Mucosa of stomach (tissue), 1 donor: ENCODE measurements at regions not wholly inside any gene's neighbourhood (a gene's known extent, or its start where the extent isn't known, plus 50 kb on each side); places are given as distances from the start of the nearest gene placed in this dataset.

Experiments
- H3K27me3 ChIP-seq: one replicate; pipeline ENCODE4 v1.7.0; 2013; ENCODE audit warnings: mild to moderate bottlenecking, low read length; ENCODE audit not compliant: control insufficient read depth, insufficient read depth
- H3K36me3 ChIP-seq: one replicate; pipeline ENCODE4 v1.7.0; 2013; ENCODE audit warnings: low read length; ENCODE audit not compliant: control insufficient read depth, insufficient read depth
- H3K4me1 ChIP-seq: one replicate; pipeline ENCODE4 v1.7.0; 2013; ENCODE audit warnings: mild to moderate bottlenecking, low read length; ENCODE audit not compliant: control insufficient read depth, insufficient read depth
- H3K4me3 ChIP-seq: one replicate; pipeline ENCODE4 v1.7.0; 2013; ENCODE audit warnings: low read length
- H3K9ac ChIP-seq: one replicate; pipeline ENCODE4 v1.7.0; 2013; ENCODE audit warnings: mild to moderate bottlenecking, low read length, moderate library complexity
- H3K9me3 ChIP-seq: one replicate; pipeline ENCODE4 v1.7.0; 2013; ENCODE audit warnings: mild to moderate bottlenecking, low read length, moderate library complexity; ENCODE audit not compliant: control insufficient read depth
- donor health status: Pancreatic carcinoma.

- no peaks in the 10 kb centered on the region for H3K4me1 ChIP-seq
- H3K27me3 ChIP-seq = no peaks in the 10 kb centered on the region
Measured at GRCh38 chr4:35102066-35102465, 1142.2 kb downstream of the ARAP2 start.

GRCh38 chr4:35105486-35105885, 1138.8 kb downstream of the ARAP2 start:
- Histone ChIP-seq H3K4me1 (no peaks in the 10 kb centered on the region), H3K27me3 (no peaks in the 10 kb centered on the region), H3K9me3 (no peaks in the 10 kb centered on the region), H3K4me3 (no peak overlapping the region), H3K9ac (no peak overlapping the region), H3K36me3 (no peaks in the 10 kb centered on the region)

More at GRCh38 chr4:35102066-35102465, 1142.2 kb downstream of the ARAP2 start:
- Histone ChIP-seq H3K9me3 (no peaks in the 10 kb centered on the region), H3K36me3 (no peaks in the 10 kb centered on the region), H3K4me3 (no peak overlapping the region), H3K9ac (no peak overlapping the region)

- Histone ChIP-seq H3K4me3 (no peak overlapping the region), H3K4me1 (no peaks in the 10 kb centered on the region), H3K9ac (no peak overlapping the region), H3K27me3 (no peaks in the 10 kb centered on the region), H3K9me3 (no peaks in the 10 kb centered on the region), H3K36me3 (no peaks in the 10 kb centered on the region)
Measured at GRCh38 chr4:35106091-35106734, 1138.1 kb downstream of the ARAP2 start.

GRCh38 chr4:35124106-35124505, 1120.2 kb downstream of the ARAP2 start:
- no peaks in the 10 kb centered on the region for H3K4me1 ChIP-seq
- H3K9ac ChIP-seq = no peak overlapping the region
- no peaks in the 10 kb centered on the region for H3K9me3 ChIP-seq
- no peak overlapping the region for H3K4me3 ChIP-seq
- H3K27me3 ChIP-seq = no peaks in the 10 kb centered on the region
- H3K36me3 ChIP-seq = no peaks in the 10 kb centered on the region

GRCh38 chr4:35125995-35126712, 1118.2 kb downstream of the ARAP2 start:
- H3K27me3 ChIP-seq = no peaks in the 10 kb centered on the region
- no peak overlapping the region for H3K9ac ChIP-seq
- H3K4me1 ChIP-seq = no peaks in the 10 kb centered on the region
- no peak overlapping the region for H3K4me3 ChIP-seq
- no peaks in the 10 kb centered on the region for H3K9me3 ChIP-seq
- no peaks in the 10 kb centered on the region for H3K36me3 ChIP-seq

GRCh38 chr4:35138449-35138848, 1105.9 kb downstream of the ARAP2 start:
- Histone ChIP-seq H3K9ac (no peak overlapping the region), H3K27me3 (no peaks in the 10 kb centered on the region), H3K4me3 (no peak overlapping the region), H3K4me1 (no peaks in the 10 kb centered on the region), H3K36me3 (no peaks in the 10 kb centered on the region), H3K9me3 (no peaks in the 10 kb centered on the region)

- no peaks in the 10 kb centered on the region for H3K4me1 ChIP-seq
- H3K36me3 ChIP-seq = no peaks in the 10 kb centered on the region
- no peaks in the 10 kb centered on the region for H3K9me3 ChIP-seq
- no peak overlapping the region for H3K9ac ChIP-seq
- no peaks in the 10 kb centered on the region for H3K27me3 ChIP-seq
- no peak overlapping the region for H3K4me3 ChIP-seq
Measured at GRCh38 chr4:35147761-35148160, 1096.6 kb downstream of the ARAP2 start.

- no peaks in the 10 kb centered on the region for H3K4me1 ChIP-seq
Measured at GRCh38 chr4:35151816-35152572, 1092.3 kb downstream of the ARAP2 start.

GRCh38 chr4:35163168-35163567, 1081.1 kb downstream of the ARAP2 start:
- Histone ChIP-seq H3K4me1 (no peaks in the 10 kb centered on the region), H3K27me3 (no peaks in the 10 kb centered on the region), H3K9me3 (no peaks in the 10 kb centered on the region), H3K4me3 (no peak overlapping the region), H3K36me3 (no peaks in the 10 kb centered on the region), H3K9ac (no peak overlapping the region)

More at GRCh38 chr4:35151816-35152572, 1092.3 kb downstream of the ARAP2 start:
- no peaks in the 10 kb centered on the region for H3K27me3 ChIP-seq
- no peak overlapping the region for H3K9ac ChIP-seq
- H3K4me3 ChIP-seq = no peak overlapping the region
- no peaks in the 10 kb centered on the region for H3K36me3 ChIP-seq
- H3K9me3 ChIP-seq = no peaks in the 10 kb centered on the region

- Histone ChIP-seq H3K27me3 (no peaks in the 10 kb centered on the region), H3K4me1 (no peaks in the 10 kb centered on the region), H3K4me3 (no peak overlapping the region), H3K9ac (no peak overlapping the region), H3K9me3 (no peaks in the 10 kb centered on the region), H3K36me3 (no peaks in the 10 kb centered on the region)
Measured at GRCh38 chr4:35164063-35164462, 1080.3 kb downstream of the ARAP2 start.

GRCh38 chr4:35166466-35166865, 1077.8 kb downstream of the ARAP2 start:
- Histone ChIP-seq H3K9ac (no peak overlapping the region), H3K4me1 (no peaks in the 10 kb centered on the region), H3K36me3 (no peaks in the 10 kb centered on the region), H3K27me3 (no peaks in the 10 kb centered on the region), H3K9me3 (no peaks in the 10 kb centered on the region), H3K4me3 (no peak overlapping the region)

- no peak overlapping the region for H3K4me3 ChIP-seq
- H3K36me3 ChIP-seq = no peaks in the 10 kb centered on the region
Measured at GRCh38 chr4:35167385-35167784, 1076.9 kb downstream of the ARAP2 start.

More at GRCh38 chr4:35167385-35167784, 1076.9 kb downstream of the ARAP2 start:
- Histone ChIP-seq H3K9ac (no peak overlapping the region), H3K4me1 (no peaks in the 10 kb centered on the region), H3K9me3 (no peaks in the 10 kb centered on the region), H3K27me3 (no peaks in the 10 kb centered on the region)
